ENCODE measurements at regions not wholly inside any gene's neighbourhood (a gene's known extent, or its start where the extent isn't known, plus 50 kb on each side); places are given as distances from the start of the nearest gene placed in this dataset.

GRCh38 chr2:5140347-5140746, 551.8 kb upstream of the SOX11 start:
- Histone ChIP-seq H3K36me3 (ENCODE audit: control insufficient read depth in 2 of 2, insufficient read depth in 2 of 2, low read length in 2 of 2) (no peaks in the 10 kb centered on the region), H3K27me3 (ENCODE audit: control insufficient read depth in 2 of 2, insufficient read depth in 2 of 2, low read length in 2 of 2) (no peaks in the 10 kb centered on the region), H3K4me1 (ENCODE audit: control insufficient read depth in 2 of 2, insufficient read depth in 2 of 2, low read length in 2 of 2) (no peaks in the 10 kb centered on the region), H3K9ac (ENCODE audit: low read depth in 1 of 2, low read length in 2 of 2) (no peak overlapping the region), H3K4me3 (ENCODE audit: low read length in 2 of 2) (no peak overlapping the region), H3K27ac (ENCODE audit: low read depth in 2 of 2, low read length in 2 of 2) (no peak overlapping the region), H3K9me3 (ENCODE audit: control insufficient read depth in 2 of 2, low read length in 2 of 2) (peaks cover 0 to 7% of the 10 kb centered on the region in 2 donors)

GRCh38 chr2:5144159-5144558, 548.0 kb upstream of the SOX11 start:
- no peak overlapping the region for H3K27ac ChIP-seq (ENCODE audit: low read depth in 2 of 2, low read length in 2 of 2)
- peaks cover 3 to 5% of the 10 kb centered on the region in 2 donors for H3K9me3 ChIP-seq (ENCODE audit: control insufficient read depth in 2 of 2, low read length in 2 of 2)
- no peaks in the 10 kb centered on the region for H3K36me3 ChIP-seq (ENCODE audit: control insufficient read depth in 2 of 2, insufficient read depth in 2 of 2, low read length in 2 of 2)
- no peak overlapping the region for H3K9ac ChIP-seq (ENCODE audit: low read depth in 1 of 2, low read length in 2 of 2)
- H3K4me3 ChIP-seq (ENCODE audit: low read length in 2 of 2), result no peak overlapping the region
- H3K4me1 ChIP-seq (ENCODE audit: control insufficient read depth in 2 of 2, insufficient read depth in 2 of 2, low read length in 2 of 2), result no peaks in the 10 kb centered on the region
- no peaks in the 10 kb centered on the region for H3K27me3 ChIP-seq (ENCODE audit: control insufficient read depth in 2 of 2, insufficient read depth in 2 of 2, low read length in 2 of 2)

GRCh38 chr2:5145053-5145452, 547.1 kb upstream of the SOX11 start:
- Histone ChIP-seq H3K4me1 (ENCODE audit: control insufficient read depth in 2 of 2, insufficient read depth in 2 of 2, low read length in 2 of 2) (no peaks in the 10 kb centered on the region), H3K27me3 (ENCODE audit: control insufficient read depth in 2 of 2, insufficient read depth in 2 of 2, low read length in 2 of 2) (no peaks in the 10 kb centered on the region), H3K9ac (ENCODE audit: low read depth in 1 of 2, low read length in 2 of 2) (no peak overlapping the region), H3K4me3 (ENCODE audit: low read length in 2 of 2) (no peak overlapping the region), H3K9me3 (ENCODE audit: control insufficient read depth in 2 of 2, low read length in 2 of 2) (peaks cover 3 to 5% of the 10 kb centered on the region in 2 donors), H3K36me3 (ENCODE audit: control insufficient read depth in 2 of 2, insufficient read depth in 2 of 2, low read length in 2 of 2) (no peaks in the 10 kb centered on the region), H3K27ac (ENCODE audit: low read depth in 2 of 2, low read length in 2 of 2) (no peak overlapping the region)

GRCh38 chr2:5145801-5146200, 546.4 kb upstream of the SOX11 start:
- Histone ChIP-seq H3K9ac (ENCODE audit: low read depth in 1 of 2, low read length in 2 of 2) (no peak overlapping the region), H3K27ac (ENCODE audit: low read depth in 2 of 2, low read length in 2 of 2) (no peak overlapping the region), H3K27me3 (ENCODE audit: control insufficient read depth in 2 of 2, insufficient read depth in 2 of 2, low read length in 2 of 2) (no peaks in the 10 kb centered on the region), H3K4me3 (ENCODE audit: low read length in 2 of 2) (no peak overlapping the region), H3K36me3 (ENCODE audit: control insufficient read depth in 2 of 2, insufficient read depth in 2 of 2, low read length in 2 of 2) (no peaks in the 10 kb centered on the region), H3K4me1 (ENCODE audit: control insufficient read depth in 2 of 2, insufficient read depth in 2 of 2, low read length in 2 of 2) (no peaks in the 10 kb centered on the region), H3K9me3 (ENCODE audit: control insufficient read depth in 2 of 2, low read length in 2 of 2) (peaks cover 0 to 3% of the 10 kb centered on the region in 2 donors)

GRCh38 chr2:5148392-5149085, 543.6 kb upstream of the SOX11 start:
- Histone ChIP-seq H3K4me1 (ENCODE audit: control insufficient read depth in 2 of 2, insufficient read depth in 2 of 2, low read length in 2 of 2) (no peaks in the 10 kb centered on the region), H3K36me3 (ENCODE audit: control insufficient read depth in 2 of 2, insufficient read depth in 2 of 2, low read length in 2 of 2) (no peaks in the 10 kb centered on the region), H3K9me3 (ENCODE audit: control insufficient read depth in 2 of 2, low read length in 2 of 2) (peaks cover 3 to 8% of the 10 kb centered on the region in 2 donors), H3K27ac (ENCODE audit: low read depth in 2 of 2, low read length in 2 of 2) (no peak overlapping the region), H3K9ac (ENCODE audit: low read depth in 1 of 2, low read length in 2 of 2) (no peak overlapping the region), H3K4me3 (ENCODE audit: low read length in 2 of 2) (no peak overlapping the region), H3K27me3 (ENCODE audit: control insufficient read depth in 2 of 2, insufficient read depth in 2 of 2, low read length in 2 of 2) (no peaks in the 10 kb centered on the region)

- H3K9me3 ChIP-seq (ENCODE audit: control insufficient read depth in 2 of 2, low read length in 2 of 2), result peaks cover 3 to 8% of the 10 kb centered on the region in 2 donors
- H3K36me3 ChIP-seq (ENCODE audit: control insufficient read depth in 2 of 2, insufficient read depth in 2 of 2, low read length in 2 of 2), result no peaks in the 10 kb centered on the region
- no peak overlapping the region for H3K27ac ChIP-seq (ENCODE audit: low read depth in 2 of 2, low read length in 2 of 2)
- H3K4me1 ChIP-seq (ENCODE audit: control insufficient read depth in 2 of 2, insufficient read depth in 2 of 2, low read length in 2 of 2), result no peaks in the 10 kb centered on the region
- no peak overlapping the region for H3K4me3 ChIP-seq (ENCODE audit: low read length in 2 of 2)
- H3K27me3 ChIP-seq (ENCODE audit: control insufficient read depth in 2 of 2, insufficient read depth in 2 of 2, low read length in 2 of 2), result no peaks in the 10 kb centered on the region
- H3K9ac ChIP-seq (ENCODE audit: low read depth in 1 of 2, low read length in 2 of 2), result no peak overlapping the region
Measured at GRCh38 chr2:5150871-5151270, 541.3 kb upstream of the SOX11 start.

GRCh38 chr2:5164776-5165525, 527.2 kb upstream of the SOX11 start:
- Histone ChIP-seq H3K27ac (ENCODE audit: low read depth in 2 of 2, low read length in 2 of 2) (no peak overlapping the region), H3K9ac (ENCODE audit: low read depth in 1 of 2, low read length in 2 of 2) (no peak overlapping the region), H3K27me3 (ENCODE audit: control insufficient read depth in 2 of 2, insufficient read depth in 2 of 2, low read length in 2 of 2) (no peaks in the 10 kb centered on the region), H3K4me3 (ENCODE audit: low read length in 2 of 2) (no peak overlapping the region), H3K36me3 (ENCODE audit: control insufficient read depth in 2 of 2, insufficient read depth in 2 of 2, low read length in 2 of 2) (no peaks in the 10 kb centered on the region), H3K4me1 (ENCODE audit: control insufficient read depth in 2 of 2, insufficient read depth in 2 of 2, low read length in 2 of 2) (no peaks in the 10 kb centered on the region), H3K9me3 (ENCODE audit: control insufficient read depth in 2 of 2, low read length in 2 of 2) (no peaks in the 10 kb centered on the region)

GRCh38 chr2:5172923-5173322, 519.3 kb upstream of the SOX11 start:
- Histone ChIP-seq H3K4me3 (ENCODE audit: low read length in 2 of 2) (no peak overlapping the region), H3K27ac (ENCODE audit: low read depth in 2 of 2, low read length in 2 of 2) (no peak overlapping the region), H3K27me3 (ENCODE audit: control insufficient read depth in 2 of 2, insufficient read depth in 2 of 2, low read length in 2 of 2) (no peaks in the 10 kb centered on the region), H3K4me1 (ENCODE audit: control insufficient read depth in 2 of 2, insufficient read depth in 2 of 2, low read length in 2 of 2) (no peaks in the 10 kb centered on the region), H3K9ac (ENCODE audit: low read depth in 1 of 2, low read length in 2 of 2) (no peak overlapping the region), H3K9me3 (ENCODE audit: control insufficient read depth in 2 of 2, low read length in 2 of 2) (peaks cover 11 to 14% of the 10 kb centered on the region in 2 donors), H3K36me3 (ENCODE audit: control insufficient read depth in 2 of 2, insufficient read depth in 2 of 2, low read length in 2 of 2) (no peaks in the 10 kb centered on the region)

- no peak overlapping the region for H3K4me3 ChIP-seq (ENCODE audit: low read length in 2 of 2)
- no peak overlapping the region for H3K9ac ChIP-seq (ENCODE audit: low read depth in 1 of 2, low read length in 2 of 2)
- H3K9me3 ChIP-seq (ENCODE audit: control insufficient read depth in 2 of 2, low read length in 2 of 2), result peaks cover 11 to 14% of the 10 kb centered on the region in 2 donors
- H3K27me3 ChIP-seq (ENCODE audit: control insufficient read depth in 2 of 2, insufficient read depth in 2 of 2, low read length in 2 of 2), result no peaks in the 10 kb centered on the region
- H3K36me3 ChIP-seq (ENCODE audit: control insufficient read depth in 2 of 2, insufficient read depth in 2 of 2, low read length in 2 of 2), result no peaks in the 10 kb centered on the region
- no peaks in the 10 kb centered on the region for H3K4me1 ChIP-seq (ENCODE audit: control insufficient read depth in 2 of 2, insufficient read depth in 2 of 2, low read length in 2 of 2)
- H3K27ac ChIP-seq (ENCODE audit: low read depth in 2 of 2, low read length in 2 of 2), result no peak overlapping the region
Measured at GRCh38 chr2:5173876-5174535, 518.2 kb upstream of the SOX11 start.

GRCh38 chr2:5175231-5175630, 517.0 kb upstream of the SOX11 start:
- no peak overlapping the region for H3K9ac ChIP-seq (ENCODE audit: low read depth in 1 of 2, low read length in 2 of 2)
- H3K4me1 ChIP-seq (ENCODE audit: control insufficient read depth in 2 of 2, insufficient read depth in 2 of 2, low read length in 2 of 2), result no peaks in the 10 kb centered on the region
- no peak overlapping the region for H3K27ac ChIP-seq (ENCODE audit: low read depth in 2 of 2, low read length in 2 of 2)
- peaks cover 11 to 14% of the 10 kb centered on the region in 2 donors for H3K9me3 ChIP-seq (ENCODE audit: control insufficient read depth in 2 of 2, low read length in 2 of 2)
- no peaks in the 10 kb centered on the region for H3K36me3 ChIP-seq (ENCODE audit: control insufficient read depth in 2 of 2, insufficient read depth in 2 of 2, low read length in 2 of 2)
- no peaks in the 10 kb centered on the region for H3K27me3 ChIP-seq (ENCODE audit: control insufficient read depth in 2 of 2, insufficient read depth in 2 of 2, low read length in 2 of 2)
- no peak overlapping the region for H3K4me3 ChIP-seq (ENCODE audit: low read length in 2 of 2)
